IMR-90 (cell line): ENCODE measurements at regions not wholly inside any gene's neighbourhood (a gene's known extent, or its start where the extent isn't known, plus 50 kb on each side); places are given as distances from the start of the nearest gene placed in this dataset.

Source experiments
- ATAC-seq: fragments of 200-7000 bp; cut with Tn5 transposase; 2 replicates; pipeline ENCODE4 v1.9.1; 2020; ENCODE audit warnings: low read depth, mild to moderate bottlenecking, moderate library complexity
- BruUV-seq: library from RNA; stranded (reverse); fragments of 400-500 nt; replicated peaks from 2 replicates; lab custom pipeline; 2021; lab: Mats Ljungman, UMichigan
- CTCF ChIA-PET: fragments of 300-600 bp; formaldehyde crosslinking; extraction: SDS; loops from one replicate; lab custom pipeline; 2021; ENCODE audit warnings: antibody characterized with exemption; lab: Yijun Ruan, JAX
- POLR2A ChIA-PET: fragments of 300-600 bp; sonication (Branson Sonifier 250); formaldehyde crosslinking; loops from one replicate; lab custom pipeline; 2022; ENCODE audit warnings: antibody characterized with exemption; ENCODE audit not compliant: unreplicated experiment; lab: Charles Lee
- DNase-seq: peaks from one replicate; pipeline ENCODE4 v3.0.0; 2013
- H2AFZ ChIP-seq: replicated peaks from 2 replicates; pipeline ENCODE3; 2013; ENCODE audit warnings: low read length, mild to moderate bottlenecking; ENCODE audit not compliant: poor library complexity
- H2AK5ac ChIP-seq: 2 replicates; pipeline ENCODE4 v1.6.1; 2013; ENCODE audit warnings: low read depth, low read length, inconsistent platforms
- H2AK9ac ChIP-seq: replicated peaks from 2 replicates; pipeline ENCODE3; 2013; ENCODE audit warnings: mild to moderate bottlenecking, low read depth, low read length, moderate library complexity; ENCODE audit not compliant: poor library complexity
- H2BK120ac ChIP-seq: 2 replicates; pipeline ENCODE4 v1.6.1; 2013; ENCODE audit warnings: low read depth, low read length, inconsistent platforms
- H2BK15ac ChIP-seq: 3 replicates; pipeline ENCODE4 v1.6.1; 2013; ENCODE audit warnings: low read depth, low read length, inconsistent platforms
- H2BK20ac ChIP-seq: 2 replicates; pipeline ENCODE4 v1.6.1; 2013; ENCODE audit warnings: low read depth, mild to moderate bottlenecking, inconsistent platforms, low read length, moderate library complexity
- H2BK5ac ChIP-seq: 2 replicates; pipeline ENCODE4 v1.6.1; 2013; ENCODE audit warnings: mild to moderate bottlenecking, low read depth, low read length, inconsistent platforms; ENCODE audit not compliant: poor library complexity, severe bottlenecking
- H3K14ac ChIP-seq: replicated peaks from 2 replicates; pipeline ENCODE4 v1.6.1; 2013; ENCODE audit warnings: low read depth, low read length, inconsistent platforms
- H3K18ac ChIP-seq: 2 replicates; pipeline ENCODE4 v1.6.1; 2013; ENCODE audit warnings: low read depth, low read length, control low read depth
- H3K23ac ChIP-seq: 2 replicates; pipeline ENCODE4 v1.6.1; 2013; ENCODE audit warnings: low read depth, low read length, inconsistent platforms
- H3K27ac ChIP-seq: 2 replicates; pipeline ENCODE4 v1.5.1; 2013; ENCODE audit warnings: mild to moderate bottlenecking, control low read depth, low read length; ENCODE audit not compliant: insufficient read depth
- H3K27me3 ChIP-seq: 2 replicates; pipeline ENCODE4 v1.6.1; 2013; ENCODE audit warnings: low read length; ENCODE audit not compliant: control insufficient read depth, insufficient read depth
- H3K36me3 ChIP-seq: 2 replicates; pipeline ENCODE4 v1.6.1; 2013; ENCODE audit warnings: low read length, mixed read lengths; ENCODE audit not compliant: control insufficient read depth, insufficient read depth
- H3K4ac ChIP-seq: 2 replicates; pipeline ENCODE4 v1.6.1; 2013; ENCODE audit warnings: low read depth, low read length, inconsistent platforms
- H3K4me1 ChIP-seq: 2 replicates; pipeline ENCODE4 v1.6.1; 2013; ENCODE audit warnings: low read length, mixed read lengths; ENCODE audit not compliant: control insufficient read depth, insufficient read depth
- H3K4me2 ChIP-seq: 2 replicates; pipeline ENCODE4 v1.6.1; 2013; ENCODE audit warnings: low read depth, mild to moderate bottlenecking, control low read depth, low read length, moderate library complexity
- H3K4me3 ChIP-seq: 2 replicates; pipeline ENCODE4 v1.5.1; 2013; ENCODE audit warnings: low read depth, mild to moderate bottlenecking, control low read depth, low read length, moderate library complexity; ENCODE audit not compliant: insufficient read depth
- H3K56ac ChIP-seq: 2 replicates; pipeline ENCODE4 v1.6.1; 2013; ENCODE audit warnings: low read length, inconsistent platforms; ENCODE audit not compliant: insufficient read depth; ENCODE audit errors: extremely low read depth
- H3K79me1 ChIP-seq, 2 experiments: 2 replicates each; pipeline ENCODE4 v1.6.1; 2013; ENCODE audit warnings: low read length in 2 of 2, inconsistent platforms in 1 of 2, low read depth in 1 of 2
- H3K9ac ChIP-seq: 2 replicates; pipeline ENCODE4 v1.6.1; 2013; ENCODE audit warnings: low read depth, low read length, control low read depth
- H3K9me1 ChIP-seq: 2 replicates; pipeline ENCODE4 v1.6.1; 2013; ENCODE audit warnings: low read length, inconsistent platforms; ENCODE audit not compliant: insufficient read depth
- H3K9me3 ChIP-seq: 2 replicates; pipeline ENCODE4 v1.6.1; 2013; ENCODE audit warnings: low read length; ENCODE audit not compliant: control insufficient read depth, insufficient read depth
- H4K20me1 ChIP-seq: 2 replicates; pipeline ENCODE4 v1.6.1; 2013; ENCODE audit warnings: low read length, inconsistent platforms; ENCODE audit not compliant: insufficient read depth
- H4K5ac ChIP-seq: 2 replicates; pipeline ENCODE4 v1.6.1; 2013; ENCODE audit warnings: mild to moderate bottlenecking, low read depth, low read length, control low read depth
- H4K8ac ChIP-seq, 2 experiments: 2 replicates each; pipeline ENCODE4 v1.6.1; 2013; ENCODE audit warnings: low read depth in 2 of 2, low read length in 2 of 2, control low read depth in 1 of 2, inconsistent platforms in 1 of 2
- H4K91ac ChIP-seq: 2 replicates; pipeline ENCODE4 v1.6.1; 2013; ENCODE audit warnings: low read depth, low read length, inconsistent platforms; ENCODE audit not compliant: insufficient read depth
- CTCF ChIP-seq: conservative IDR thresholded peaks from 2 replicates; pipeline ENCODE4 v1.5.1; 2012; ENCODE audit warnings: mild to moderate bottlenecking, low read depth, low read length, improper control_type of control experiment
- dilution Hi-C: fragments of 300-500 bp; cut with HindIII; formaldehyde crosslinking; loops from one replicate; pipeline ENCODE4 v1.14.3; 2018; ENCODE audit warnings: low sequenced_read_pairs; ENCODE audit not compliant: unreplicated experiment
- in situ Hi-C: fragments of 300-500 bp; cut with MboI; formaldehyde crosslinking; loops from 3 replicates; pipeline ENCODE4 v1.14.3; 2019; ENCODE audit warnings: low sequenced_read_pairs, inconsistent platforms, mixed read lengths
- intact Hi-C: fragments of 100-400 bp; cut with micrococcal nuclease; formaldehyde crosslinking; loops from 2 replicates; pipeline ENCODE4 v1.10.0; 2022

GRCh38 chr11:26143566-26144290 is 188.2 kb upstream of the ANO3 start:
- ATAC-seq (peak; percentile 70), DNase-seq (peak; percentile 9)
- Histone ChIP-seq H3K4ac (no peak overlapping the region; the same call in 1 of the 2 replicates), H2AK9ac (no peak overlapping the region), H3K9ac (no peak overlapping the region; the same call in 1 of the 2 replicates), H3K4me2 (peak overlapping the region; percentile 56; the same call in 1 of the 2 replicates), H4K5ac (peak overlapping the region; percentile 84; the same call in 1 of the 2 replicates), H4K91ac (no peak overlapping the region), H2BK20ac (no peak overlapping the region), H3K18ac (peak overlapping the region; percentile 86), H3K27me3 (no peaks in the 10 kb centered on the region), H2BK15ac (no peak overlapping the region), H3K9me3 (no peaks in the 10 kb centered on the region), H3K27ac (peak overlapping the region; percentile 21; the same call in 1 of the 2 replicates), H2AK5ac (no peak overlapping the region), H4K8ac (no peak overlapping the region; a peak in 1 of 4 replicates), H3K36me3 (no peaks in the 10 kb centered on the region), H2BK120ac (no peak overlapping the region), H3K4me3 (no peak overlapping the region), H2BK5ac (no peak overlapping the region), H3K79me1 (no peaks in the 10 kb centered on the region), H4K20me1 (no peaks in the 10 kb centered on the region), H3K4me1 (peaks cover 2% of the 10 kb centered on the region), H3K56ac (no peak overlapping the region), H3K14ac (no peak overlapping the region), H3K9me1 (no peaks in the 10 kb centered on the region), H2AFZ (no peak overlapping the region), H3K23ac (no peak overlapping the region)
- dilution Hi-C loops (no loop called here), intact Hi-C loops (loop anchor here (2.0 kb wide), 1 partner anchor 75 kb away; no protein-coding TSS in a partner anchor), in situ Hi-C loops (no loop called here)
- CTCF ChIA-PET = no interaction called here
- no peak for TF ChIP-seq CTCF
- POLR2A ChIA-PET = no interaction called here
- no TSS peak for BruUV-seq
